H9 (cell line): ENCODE measurements at regions not wholly inside any gene's neighbourhood (a gene's known extent, or its start where the extent isn't known, plus 50 kb on each side); places are given as distances from the start of the nearest gene placed in this dataset.

ENCODE experiments used
- DNase-seq: peaks from one replicate; pipeline ENCODE4 v3.0.0-alpha.2; 2017
- H2AFZ ChIP-seq: one replicate; pipeline ENCODE4 v1.6.1; 2013; ENCODE audit warnings: mild to moderate bottlenecking, low read length, control low read depth, moderate library complexity
- H2AK5ac ChIP-seq: 2 replicates; pipeline ENCODE4 v1.6.1; 2013; ENCODE audit warnings: low read length, control low read depth, mixed read lengths; ENCODE audit not compliant: insufficient read length
- H2BK120ac ChIP-seq: one replicate; pipeline ENCODE4 v1.6.1; 2013; ENCODE audit warnings: low read depth, mild to moderate bottlenecking, low read length, control low read depth, inconsistent platforms; ENCODE audit not compliant: poor library complexity, severe bottlenecking
- H2BK12ac ChIP-seq: 2 replicates; pipeline ENCODE4 v1.6.1; 2013; ENCODE audit warnings: low read length, control low read depth, mixed read lengths, low read depth; ENCODE audit not compliant: insufficient read length
- H2BK15ac ChIP-seq: 2 replicates; pipeline ENCODE4 v1.6.1; 2013; ENCODE audit warnings: low read depth, low read length, control low read depth
- H2BK20ac ChIP-seq: one replicate; pipeline ENCODE4 v1.6.1; 2013; ENCODE audit warnings: low read depth, mild to moderate bottlenecking, low read length, control low read depth, inconsistent platforms; ENCODE audit not compliant: poor library complexity, severe bottlenecking
- H2BK5ac ChIP-seq: 2 replicates; pipeline ENCODE4 v1.6.1; 2013; ENCODE audit warnings: low read length, control low read depth, mixed read lengths; ENCODE audit not compliant: insufficient read length
- H3K14ac ChIP-seq: 2 replicates; pipeline ENCODE4 v1.6.1; 2013; ENCODE audit warnings: low read length, control low read depth; ENCODE audit not compliant: insufficient read depth
- H3K18ac ChIP-seq: 2 replicates; pipeline ENCODE4 v1.6.1; 2013; ENCODE audit warnings: low read depth, mild to moderate bottlenecking, mixed read lengths, low read length, control low read depth; ENCODE audit not compliant: insufficient read length
- H3K23ac ChIP-seq: 2 replicates; pipeline ENCODE4 v1.6.1; 2013; ENCODE audit warnings: low read length, control low read depth, mixed read lengths, low read depth; ENCODE audit not compliant: insufficient read length
- H3K23me2 ChIP-seq: 2 replicates; pipeline ENCODE4 v1.6.1; 2013; ENCODE audit warnings: low read depth, mild to moderate bottlenecking, mixed read lengths, low read length, control low read depth; ENCODE audit not compliant: insufficient read length, poor library complexity, severe bottlenecking
- H3K27ac ChIP-seq: 2 replicates; pipeline ENCODE4 v1.5.1; 2013; ENCODE audit warnings: low read length, control low read depth, mixed read lengths, low read depth; ENCODE audit not compliant: insufficient read length
- H3K27me3 ChIP-seq: 2 replicates; pipeline ENCODE4 v1.6.1; 2013; ENCODE audit warnings: low read length, control low read depth, inconsistent platforms; ENCODE audit not compliant: insufficient read depth
- H3K4ac ChIP-seq: 2 replicates; pipeline ENCODE4 v1.6.1; 2013; ENCODE audit warnings: low read depth, mild to moderate bottlenecking, control low read depth, inconsistent platforms, low read length, moderate library complexity
- H3K4me1 ChIP-seq: 2 replicates; pipeline ENCODE4 v1.6.1; 2013; ENCODE audit warnings: low read length, control low read depth, inconsistent platforms; ENCODE audit not compliant: insufficient read depth
- H3K4me2 ChIP-seq: 2 replicates; pipeline ENCODE4 v1.6.1; 2013; ENCODE audit warnings: low read length, control low read depth, mixed read lengths; ENCODE audit not compliant: insufficient read length, insufficient read depth
- H3K56ac ChIP-seq: 2 replicates; pipeline ENCODE4 v1.6.1; 2013; ENCODE audit warnings: low read depth, mild to moderate bottlenecking, mixed read lengths, low read length, control low read depth; ENCODE audit not compliant: insufficient read length
- H3K79me1 ChIP-seq: 2 replicates; pipeline ENCODE4 v1.6.1; 2013; ENCODE audit warnings: low read depth, mild to moderate bottlenecking, moderate library complexity, low read length, control low read depth, inconsistent platforms; ENCODE audit not compliant: insufficient read depth, poor library complexity, severe bottlenecking
- H3K79me2 ChIP-seq: 2 replicates; pipeline ENCODE4 v1.6.1; 2013; ENCODE audit warnings: low read length, control low read depth, inconsistent platforms; ENCODE audit not compliant: insufficient read depth
- H3K9ac ChIP-seq: 2 replicates; pipeline ENCODE4 v1.6.1; 2013; ENCODE audit warnings: low read length, control low read depth, mixed read lengths; ENCODE audit not compliant: insufficient read length; ENCODE audit errors: extremely low read depth
- H3K9me3 ChIP-seq: one replicate; pipeline ENCODE4 v1.6.1; 2013; ENCODE audit warnings: low read depth, low read length, inconsistent platforms; ENCODE audit not compliant: control insufficient read depth
- H3T11ph ChIP-seq: one replicate; pipeline ENCODE4 v1.6.1; 2013; ENCODE audit warnings: mild to moderate bottlenecking, low read length, control low read depth, inconsistent platforms
- H4K20me1 ChIP-seq: one replicate; pipeline ENCODE4 v1.6.1; 2013; ENCODE audit not compliant: control insufficient read depth, insufficient read length, insufficient read depth
- H4K5ac ChIP-seq: 2 replicates; pipeline ENCODE4 v1.6.1; 2013; ENCODE audit warnings: low read depth, mild to moderate bottlenecking, mixed read lengths, low read length, control low read depth; ENCODE audit not compliant: insufficient read length
- H4K8ac ChIP-seq: replicated peaks from 2 replicates; pipeline ENCODE4 v1.6.1; 2013; ENCODE audit warnings: low read length, control low read depth, mixed read lengths, low read depth; ENCODE audit not compliant: insufficient read length
- H4K91ac ChIP-seq: 2 replicates; pipeline ENCODE4 v1.6.1; 2013; ENCODE audit warnings: low read depth, mild to moderate bottlenecking, moderate library complexity, mixed read lengths, low read length, control low read depth; ENCODE audit not compliant: insufficient read length
- H3K27ac Mint-ChIP-seq, 3 experiments: 2 replicates in 2 of 3; 3 replicates in 1 of 3; pipeline ENCODE4 v1.8.0; 2020 to 2021; ENCODE audit warnings: mixed read lengths in 3 of 3, mild to moderate bottlenecking in 1 of 3, moderate library complexity in 1 of 3
- H3K27me3 Mint-ChIP-seq: 2 replicates; pipeline ENCODE4 v1.8.0; 2021; ENCODE audit warnings: low read depth, mild to moderate bottlenecking, moderate library complexity, mixed read lengths
- H3K36me3 Mint-ChIP-seq, 3 experiments: 2 replicates in 2 of 3; 3 replicates in 1 of 3; pipeline ENCODE4 v1.8.0; 2020 to 2021; ENCODE audit warnings: low read depth in 3 of 3, mixed read lengths in 3 of 3; ENCODE audit not compliant: insufficient read depth in 1 of 3
- H3K4me1 Mint-ChIP-seq, 2 experiments: 2 replicates each; pipeline ENCODE4 v1.8.0; 2020; ENCODE audit warnings: mixed read lengths in 2 of 2
- H3K4me3 Mint-ChIP-seq, 2 experiments: 2 replicates in 1 of 2; 3 replicates in 1 of 2; pipeline ENCODE4 v1.8.0; 2020 to 2021; ENCODE audit warnings: mild to moderate bottlenecking in 2 of 2, mixed read lengths in 2 of 2, moderate library complexity in 1 of 2
- H3K9me3 Mint-ChIP-seq, 2 experiments: 2 replicates in 1 of 2; 3 replicates in 1 of 2; pipeline ENCODE4 v1.8.0; 2020; ENCODE audit warnings: mild to moderate bottlenecking in 2 of 2, mixed read lengths in 2 of 2, moderate library complexity in 1 of 2
- WGBS: extraction: QIAGEN DNeasy Blood & Tissue Kit; methylation state at CpG from one replicate; pipeline ENCODE4 v1.1.7; 2013; ENCODE audit warnings: missing lambda C conversion rate, low lambda C conversion rate, mixed read lengths; ENCODE audit not compliant: insufficient read length; ENCODE audit errors: extremely low coverage; 5-methylcytosine and 5-hydroxymethylcytosine counted together
- TF ChIP-seq, protein P1 (sequence below): fragments of 200-600 bp; sonication (generic); conservative IDR thresholded peaks from 3 replicates; pipeline ENCODE4 v1.8.0; 2021; ENCODE audit warnings: antibody characterized with exemption, mild to moderate bottlenecking

DNA sequence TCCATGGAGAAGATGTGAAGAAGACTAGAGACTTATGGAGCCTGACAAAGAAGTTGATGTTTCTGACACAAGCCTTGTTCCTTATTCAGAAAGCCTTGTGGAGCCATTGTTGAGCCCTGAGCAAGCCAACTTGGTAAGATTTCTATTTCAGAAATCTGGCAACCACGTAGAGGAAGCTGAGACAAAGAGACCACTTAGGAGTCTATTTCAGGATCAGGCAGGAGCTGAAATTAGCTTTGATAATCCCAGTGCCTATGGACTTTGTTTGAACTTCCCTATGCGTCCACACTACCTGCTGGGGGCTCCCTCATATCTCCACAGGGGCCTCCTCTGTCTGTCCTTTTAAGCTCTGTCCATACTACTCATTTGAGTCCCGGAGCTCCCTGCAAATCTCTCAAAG, 540.0 kb upstream of the GOT2 start:
- no peaks in the 10 kb centered on the region for H3K79me1 ChIP-seq
- no peak overlapping the region for H4K91ac ChIP-seq
- no peak overlapping the region for H3K23ac ChIP-seq
- no peak overlapping the region for H2BK5ac ChIP-seq
- H4K20me1 ChIP-seq, result no peaks in the 10 kb centered on the region
- Mint-ChIP-seq H3K9me3 (no peaks in the 10 kb centered on the region; a peak in 1 of 5 replicates), H3K27me3 (no peaks in the 10 kb centered on the region; the same call in none of the 2 replicates), H3K27ac (no peak overlapping the region), H3K4me3 (no peak overlapping the region), H3K36me3 (no peaks in the 10 kb centered on the region), H3K4me1 (peaks cover 8 to 11% of the 10 kb centered on the region in 2 experiments)
- no peak overlapping the region for H3K27ac ChIP-seq
- no peak for DNase-seq
- no CpG with 5 or more reads among the region's 3 CpGs for WGBS
- H3K14ac ChIP-seq, result no peak overlapping the region
- H3K79me2 ChIP-seq, result no peaks in the 10 kb centered on the region
- H3K9ac ChIP-seq, result no peak overlapping the region
- no peak overlapping the region for H4K8ac ChIP-seq
- no peak overlapping the region for H4K5ac ChIP-seq
- no peaks in the 10 kb centered on the region for H3K4me1 ChIP-seq
- no peaks in the 10 kb centered on the region for H3K27me3 ChIP-seq
- no peak overlapping the region for H3T11ph ChIP-seq
- H2AFZ ChIP-seq, result no peak overlapping the region
- no peak overlapping the region for H3K18ac ChIP-seq
- no peak overlapping the region for H2BK12ac ChIP-seq
- no peak overlapping the region for H3K4me2 ChIP-seq
- H2BK120ac ChIP-seq, result no peak overlapping the region
- H3K56ac ChIP-seq, result no peak overlapping the region
- TF ChIP-seq, protein P1, sequence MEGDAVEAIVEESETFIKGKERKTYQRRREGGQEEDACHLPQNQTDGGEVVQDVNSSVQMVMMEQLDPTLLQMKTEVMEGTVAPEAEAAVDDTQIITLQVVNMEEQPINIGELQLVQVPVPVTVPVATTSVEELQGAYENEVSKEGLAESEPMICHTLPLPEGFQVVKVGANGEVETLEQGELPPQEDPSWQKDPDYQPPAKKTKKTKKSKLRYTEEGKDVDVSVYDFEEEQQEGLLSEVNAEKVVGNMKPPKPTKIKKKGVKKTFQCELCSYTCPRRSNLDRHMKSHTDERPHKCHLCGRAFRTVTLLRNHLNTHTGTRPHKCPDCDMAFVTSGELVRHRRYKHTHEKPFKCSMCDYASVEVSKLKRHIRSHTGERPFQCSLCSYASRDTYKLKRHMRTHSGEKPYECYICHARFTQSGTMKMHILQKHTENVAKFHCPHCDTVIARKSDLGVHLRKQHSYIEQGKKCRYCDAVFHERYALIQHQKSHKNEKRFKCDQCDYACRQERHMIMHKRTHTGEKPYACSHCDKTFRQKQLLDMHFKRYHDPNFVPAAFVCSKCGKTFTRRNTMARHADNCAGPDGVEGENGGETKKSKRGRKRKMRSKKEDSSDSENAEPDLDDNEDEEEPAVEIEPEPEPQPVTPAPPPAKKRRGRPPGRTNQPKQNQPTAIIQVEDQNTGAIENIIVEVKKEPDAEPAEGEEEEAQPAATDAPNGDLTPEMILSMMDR, result no peak
- H2AK5ac ChIP-seq, result no peak overlapping the region
- H2BK20ac ChIP-seq, result no peak overlapping the region
- H2BK15ac ChIP-seq, result no peak overlapping the region
- no peaks in the 10 kb centered on the region for H3K23me2 ChIP-seq
- H3K4ac ChIP-seq, result no peak overlapping the region
- no peaks in the 10 kb centered on the region for H3K9me3 ChIP-seq
